ENCODE measurements at regions not wholly inside any gene's neighbourhood (a gene's known extent, or its start where the extent isn't known, plus 50 kb on each side); places are given as distances from the start of the nearest gene placed in this dataset.

- Mint-ChIP-seq H3K27me3 (peaks cover 17% of the 10 kb centered on the region), H3K4me1 (no peaks in the 10 kb centered on the region), H3K4me3 (no peak overlapping the region), H3K27ac (no peak overlapping the region), H3K9me3 (peaks cover 16 to 42% of the 10 kb centered on the region in 2 donors)
- ATAC-seq (no peak), DNase-seq (no peak)
Observed at GRCh38 chr10:125379592-125379991, 219.2 kb upstream of the CTBP2 start.

- Mint-ChIP-seq H3K27ac (no peak overlapping the region), H3K27me3 (no peaks in the 10 kb centered on the region), H3K9me3 (peaks cover 16 to 31% of the 10 kb centered on the region in 2 donors), H3K4me3 (no peak overlapping the region), H3K4me1 (no peaks in the 10 kb centered on the region)
- no peak for DNase-seq
- no peak for ATAC-seq
Observed at GRCh38 chr10:125377368-125377767, 217.0 kb upstream of the CTBP2 start.

GRCh38 chr10:125375210-125375609 is 214.8 kb upstream of the CTBP2 start:
- no peak for DNase-seq
- ATAC-seq: no peak
- H3K27ac Mint-ChIP-seq: no peak overlapping the region

GRCh38 chr10:125373546-125373945 is 213.2 kb upstream of the CTBP2 start:
- Mint-ChIP-seq H3K9me3 (peaks cover 0 to under 1% of the 10 kb centered on the region in 2 donors), H3K4me1 (no peaks in the 10 kb centered on the region)

More at GRCh38 chr10:125375210-125375609, 214.8 kb upstream of the CTBP2 start:
- H3K4me1 Mint-ChIP-seq: no peaks in the 10 kb centered on the region
- H3K4me3 Mint-ChIP-seq: no peak overlapping the region
- H3K9me3 Mint-ChIP-seq: peaks cover 9 to 17% of the 10 kb centered on the region in 2 donors
- H3K27me3 Mint-ChIP-seq: peaks cover 4% of the 10 kb centered on the region

GRCh38 chr10:125370578-125370977 is 210.2 kb upstream of the CTBP2 start:
- H3K27ac Mint-ChIP-seq: no peak overlapping the region
- H3K27me3 Mint-ChIP-seq: peaks cover 8% of the 10 kb centered on the region
- DNase-seq: no peak
- ATAC-seq: no peak
- H3K4me3 Mint-ChIP-seq: no peak overlapping the region
- no peaks in the 10 kb centered on the region for H3K9me3 Mint-ChIP-seq
- H3K4me1 Mint-ChIP-seq: no peaks in the 10 kb centered on the region

More at GRCh38 chr10:125373546-125373945, 213.2 kb upstream of the CTBP2 start:
- ATAC-seq: no peak
- Mint-ChIP-seq H3K27me3 (peaks cover 8% of the 10 kb centered on the region), H3K27ac (no peak overlapping the region), H3K4me3 (no peak overlapping the region)
- DNase-seq: no peak

- Mint-ChIP-seq H3K4me3 (no peak overlapping the region), H3K27ac (no peak overlapping the region), H3K4me1 (no peaks in the 10 kb centered on the region), H3K9me3 (peaks cover 0 to 7% of the 10 kb centered on the region in 2 donors), H3K27me3 (peaks cover 8% of the 10 kb centered on the region)
- DNase-seq (no peak), ATAC-seq (no peak)
Observed at GRCh38 chr10:125369382-125370326, 209.3 kb upstream of the CTBP2 start.

- H3K27me3 Mint-ChIP-seq: peaks cover 8% of the 10 kb centered on the region
- no peak for DNase-seq
- H3K4me3 Mint-ChIP-seq: no peak overlapping the region
- peaks cover 0 to 15% of the 10 kb centered on the region in 2 donors for H3K9me3 Mint-ChIP-seq
- ATAC-seq: no peak
- H3K4me1 Mint-ChIP-seq: no peaks in the 10 kb centered on the region
- no peak overlapping the region for H3K27ac Mint-ChIP-seq
Observed at GRCh38 chr10:125368146-125368545, 207.8 kb upstream of the CTBP2 start.

- H3K4me3 Mint-ChIP-seq: no peak overlapping the region
Observed at GRCh38 chr10:125363791-125364190, 203.4 kb upstream of the CTBP2 start.

GRCh38 chr10:125362950-125363349 is 202.6 kb upstream of the CTBP2 start:
- H3K27me3 Mint-ChIP-seq: peaks cover 14% of the 10 kb centered on the region
- ATAC-seq (no peak), DNase-seq (no peak)
- H3K9me3 Mint-ChIP-seq: peaks cover 12 to 34% of the 10 kb centered on the region in 2 donors
- H3K27ac Mint-ChIP-seq: no peak overlapping the region
- H3K4me3 Mint-ChIP-seq: no peak overlapping the region
- no peaks in the 10 kb centered on the region for H3K4me1 Mint-ChIP-seq

More at GRCh38 chr10:125363791-125364190, 203.4 kb upstream of the CTBP2 start:
- ATAC-seq (no peak), DNase-seq (no peak)
- H3K27me3 Mint-ChIP-seq: peaks cover 14% of the 10 kb centered on the region
- H3K9me3 Mint-ChIP-seq: peaks cover 11 to 34% of the 10 kb centered on the region in 2 donors
- no peak overlapping the region for H3K27ac Mint-ChIP-seq
- H3K4me1 Mint-ChIP-seq: no peaks in the 10 kb centered on the region

GRCh38 chr10:125359401-125359800 is 199.0 kb upstream of the CTBP2 start:
- H3K4me1 Mint-ChIP-seq: no peaks in the 10 kb centered on the region
- H3K9me3 Mint-ChIP-seq: peaks cover 12 to 24% of the 10 kb centered on the region in 2 donors
- no peak overlapping the region for H3K4me3 Mint-ChIP-seq
- no peak overlapping the region for H3K27ac Mint-ChIP-seq
- DNase-seq (no peak), ATAC-seq (no peak)
- peaks cover 14% of the 10 kb centered on the region for H3K27me3 Mint-ChIP-seq

GRCh38 chr10:125355657-125356056 is 195.3 kb upstream of the CTBP2 start:
- no peak overlapping the region for H3K4me3 Mint-ChIP-seq
- H3K27ac Mint-ChIP-seq: no peak overlapping the region
- no peak for ATAC-seq
- no peaks in the 10 kb centered on the region for H3K4me1 Mint-ChIP-seq
- no peak for DNase-seq
- peaks cover 7% of the 10 kb centered on the region for H3K27me3 Mint-ChIP-seq
- H3K9me3 Mint-ChIP-seq: peaks cover 10 to 12% of the 10 kb centered on the region in 2 donors

- Mint-ChIP-seq H3K27me3 (peaks cover 7% of the 10 kb centered on the region), H3K4me3 (no peak overlapping the region), H3K27ac (no peak overlapping the region), H3K4me1 (no peaks in the 10 kb centered on the region), H3K9me3 (no peaks in the 10 kb centered on the region)
- ATAC-seq (no peak), DNase-seq (no peak)
Observed at GRCh38 chr10:125350519-125350918, 190.2 kb upstream of the CTBP2 start.

- ATAC-seq (no peak), DNase-seq (no peak)
- H3K9me3 Mint-ChIP-seq: no peaks in the 10 kb centered on the region
- no peaks in the 10 kb centered on the region for H3K4me1 Mint-ChIP-seq
- no peak overlapping the region for H3K4me3 Mint-ChIP-seq
- H3K27ac Mint-ChIP-seq: peak overlapping the region in 1 of 2 donors; percentile 3
- H3K27me3 Mint-ChIP-seq: peaks cover 16% of the 10 kb centered on the region
Observed at GRCh38 chr10:125348536-125348935, 188.2 kb upstream of the CTBP2 start.

- no peak overlapping the region for H3K4me3 Mint-ChIP-seq
- H3K4me1 Mint-ChIP-seq: no peaks in the 10 kb centered on the region
- no peak for DNase-seq
- no peak overlapping the region for H3K27ac Mint-ChIP-seq
- ATAC-seq: no peak
- peaks cover 0 to 6% of the 10 kb centered on the region in 2 donors for H3K9me3 Mint-ChIP-seq
- peaks cover 16% of the 10 kb centered on the region for H3K27me3 Mint-ChIP-seq
Observed at GRCh38 chr10:125344573-125345171, 184.3 kb upstream of the CTBP2 start.

- DNase-seq (no peak), ATAC-seq (no peak)
- Mint-ChIP-seq H3K4me3 (no peak overlapping the region), H3K4me1 (no peaks in the 10 kb centered on the region), H3K27me3 (peaks cover 16% of the 10 kb centered on the region), H3K27ac (no peak overlapping the region), H3K9me3 (peaks cover 0 to 6% of the 10 kb centered on the region in 2 donors)
Observed at GRCh38 chr10:125343983-125344382, 183.6 kb upstream of the CTBP2 start.

Measured in stimulated activated naive CD8-positive, alpha-beta T cell treated with anti-CD3 and anti-CD28 coated beads, Interleukin-15, amount 100 ng/mL, for 72 hours (primary cell).